GM23338 (cell line): ENCODE measurements at regions not wholly inside any gene's neighbourhood (a gene's known extent, or its start where the extent isn't known, plus 50 kb on each side); places are given as distances from the start of the nearest gene placed in this dataset.

ENCODE experiments used
- ATAC-seq: fragments of 200-7000 bp; cut with Tn5 transposase; 3 replicates; pipeline ENCODE4 v1.9.1; 2020
- DNase-seq: peaks from one replicate; pipeline ENCODE4 v3.0.0-alpha.2; 2015; ENCODE audit warnings: low spot score
- H2AFZ ChIP-seq: fragments of 200-600 bp; sonication (generic); 2 replicates; pipeline ENCODE4 v1.8.0; 2016; ENCODE audit warnings: antibody characterized with exemption, mild to moderate bottlenecking, moderate library complexity
- H3F3A ChIP-seq: fragments of 200-600 bp; sonication (generic); replicated peaks from 2 replicates; pipeline ENCODE4 v1.8.0; 2017; ENCODE audit warnings: antibody characterized with exemption, mixed run types, low read depth
- H3K27ac ChIP-seq: fragments of 200-600 bp; sonication (generic); 2 replicates; pipeline ENCODE4 v1.6.1; 2016; ENCODE audit warnings: low read depth
- H3K27me3 ChIP-seq: fragments of 200-600 bp; sonication (generic); 2 replicates; pipeline ENCODE4 v1.8.0; 2016; ENCODE audit warnings: mild to moderate bottlenecking, mixed run types, moderate library complexity; ENCODE audit not compliant: insufficient read depth
- H3K36me3 ChIP-seq: fragments of 200-600 bp; sonication (generic); 2 replicates; pipeline ENCODE4 v1.8.0; 2016; ENCODE audit warnings: mild to moderate bottlenecking; ENCODE audit not compliant: insufficient read depth
- H3K4me1 ChIP-seq: fragments of 200-600 bp; sonication (generic); 2 replicates; pipeline ENCODE4 v1.8.0; 2016; ENCODE audit warnings: mild to moderate bottlenecking, moderate library complexity; ENCODE audit not compliant: insufficient read depth
- H3K4me2 ChIP-seq: fragments of 200-600 bp; sonication (generic); 2 replicates; pipeline ENCODE4 v1.7.1; 2017; ENCODE audit warnings: mixed run types
- H3K4me3 ChIP-seq: fragments of 200-600 bp; sonication (generic); 2 replicates; pipeline ENCODE4 v1.6.1; 2016; ENCODE audit warnings: mixed run types
- H3K79me2 ChIP-seq: fragments of 200-600 bp; sonication (generic); replicated peaks from 2 replicates; pipeline ENCODE4 v1.8.0; 2017; ENCODE audit warnings: mild to moderate bottlenecking; ENCODE audit not compliant: insufficient read depth
- H3K9me2 ChIP-seq: fragments of 200-600 bp; sonication (generic); 2 replicates; pipeline ENCODE4 v1.8.0; 2017; ENCODE audit not compliant: insufficient read depth
- H4K20me1 ChIP-seq: fragments of 200-600 bp; sonication (generic); replicated peaks from 2 replicates; pipeline ENCODE4 v1.8.0; 2017; ENCODE audit warnings: mild to moderate bottlenecking; ENCODE audit not compliant: insufficient read depth
- H3K27ac Mint-ChIP-seq: 2 replicates; pipeline ENCODE4 v1.8.0; 2020; ENCODE audit warnings: inconsistent platforms, mild to moderate bottlenecking, moderate library complexity, mixed read lengths
- H3K27me3 Mint-ChIP-seq: 3 replicates; pipeline ENCODE4 v1.8.0; 2022; ENCODE audit warnings: low read depth, mild to moderate bottlenecking, moderate library complexity, mixed read lengths, inconsistent platforms; ENCODE audit not compliant: insufficient read depth, poor library complexity
- H3K36me3 Mint-ChIP-seq: 3 replicates; pipeline ENCODE4 v1.8.0; 2021; ENCODE audit warnings: low read depth, mild to moderate bottlenecking, inconsistent platforms, moderate library complexity, mixed read lengths
- H3K4me1 Mint-ChIP-seq: 3 replicates; pipeline ENCODE4 v1.8.0; 2020; ENCODE audit warnings: mild to moderate bottlenecking, inconsistent platforms, mixed read lengths
- H3K4me3 Mint-ChIP-seq: 3 replicates; pipeline ENCODE4 v1.8.0; 2021; ENCODE audit warnings: moderate library complexity, mild to moderate bottlenecking, inconsistent platforms, mixed read lengths
- H3K9me3 Mint-ChIP-seq: 3 replicates; pipeline ENCODE4 v1.8.0; 2020; ENCODE audit warnings: moderate library complexity, mild to moderate bottlenecking, inconsistent platforms, mixed read lengths
- CREB1 ChIP-seq: fragments of 250-450 bp; sonication (Bioruptor Pico); IDR thresholded peaks from 2 replicates; pipeline ENCODE4 v1.5.0; 2020; ENCODE audit warnings: low read depth, mild to moderate bottlenecking, moderate library complexity
- CTCF ChIP-seq, 2 experiments: fragments of 200-600 bp in 1 of 2; sonication (generic) in 1 of 2; conservative IDR thresholded peaks; 2 replicates each; pipeline versions ENCODE4 v1.5.1 to v1.6.1; 2016 to 2017; ENCODE audit warnings: antibody characterized with exemption in 2 of 2, low read depth in 2 of 2, mild to moderate bottlenecking in 2 of 2, moderate library complexity in 1 of 2
- ETS1 ChIP-seq: IDR thresholded peaks from 2 replicates; pipeline ENCODE4 v1.6.1; 2016; ENCODE audit warnings: antibody characterized with exemption
- EZH2 ChIP-seq: fragments of 200-600 bp; sonication (generic); IDR thresholded peaks from one replicate; pipeline ENCODE4 v1.8.0; 2017; ENCODE audit warnings: antibody characterized with exemption, mild to moderate bottlenecking, low read depth; ENCODE audit not compliant: unreplicated experiment
- EZH2phosphoT487 ChIP-seq: fragments of 200-600 bp; sonication (generic); IDR thresholded peaks from one replicate; pipeline ENCODE4 v1.8.1; 2018; ENCODE audit warnings: antibody characterized with exemption; ENCODE audit not compliant: unreplicated experiment
- JUNB ChIP-seq: IDR thresholded peaks from one replicate; pipeline ENCODE4 v1.6.1; 2016; ENCODE audit warnings: antibody characterized with exemption; ENCODE audit not compliant: unreplicated experiment
- NANOG ChIP-seq: IDR thresholded peaks from 2 replicates; pipeline ENCODE4 v1.6.1; 2016; ENCODE audit warnings: antibody characterized with exemption, borderline replicate concordance
- POLR2AphosphoS5 ChIP-seq: IDR thresholded peaks from 2 replicates; pipeline ENCODE4 v1.6.1; 2016; ENCODE audit warnings: antibody characterized with exemption, low read depth
- REST ChIP-seq: IDR thresholded peaks from one replicate; pipeline ENCODE4 v1.6.1; 2018; ENCODE audit warnings: antibody characterized with exemption; ENCODE audit not compliant: unreplicated experiment
- STAT1 ChIP-seq: IDR thresholded peaks from one replicate; pipeline ENCODE4 v1.6.1; 2016; ENCODE audit warnings: antibody characterized with exemption; ENCODE audit not compliant: unreplicated experiment
- ZNF114 ChIP-seq: fragments of 250-450 bp; sonication (Bioruptor Pico); IDR thresholded peaks from 2 replicates; pipeline ENCODE4 v1.5.0; 2020; ENCODE audit warnings: mild to moderate bottlenecking, moderate library complexity
- ZNF331 ChIP-seq: fragments of 250-450 bp; sonication (Bioruptor Pico); IDR thresholded peaks from 2 replicates; pipeline ENCODE4 v1.5.0; 2020; ENCODE audit warnings: low read depth, mild to moderate bottlenecking, moderate library complexity
- ZNF462 ChIP-seq: fragments of 250-450 bp; sonication (Bioruptor Pico); IDR thresholded peaks from 2 replicates; pipeline ENCODE4 v1.5.0; 2020; ENCODE audit warnings: mild to moderate bottlenecking, moderate library complexity

- Histone ChIP-seq H3K27ac (no peak overlapping the region), H3K36me3 (no peaks in the 10 kb centered on the region), H3K4me1 (no peaks in the 10 kb centered on the region), H3K9me2 (peaks cover 10% of the 10 kb centered on the region; the same call in 1 of the 2 replicates), H3K27me3 (no peaks in the 10 kb centered on the region), H3K4me3 (no peak overlapping the region), H3F3A (no peaks in the 10 kb centered on the region), H3K79me2 (no peaks in the 10 kb centered on the region), H4K20me1 (no peaks in the 10 kb centered on the region), H2AFZ (no peak overlapping the region; the same call in 1 of the 2 replicates), H3K4me2 (no peak overlapping the region)
- no peaks in the 10 kb centered on the region for H3K9me3 Mint-ChIP-seq
- no peak for ATAC-seq
- no peak overlapping the region for H3K27ac Mint-ChIP-seq
- DNase-seq, result no peak
- H3K36me3 Mint-ChIP-seq, result no peaks in the 10 kb centered on the region
- H3K4me1 Mint-ChIP-seq, result no peaks in the 10 kb centered on the region
- no peak overlapping the region for H3K4me3 Mint-ChIP-seq
- H3K27me3 Mint-ChIP-seq, result no peaks in the 10 kb centered on the region
- TF ChIP-seq CTCF (conservative IDR thresholded peaks at IDR 0.05; ENCODE audit: low read depth in 2 of 2), result no peak
- TF ChIP-seq POLR2AphosphoS5, result no peak
- TF ChIP-seq ZNF114 (CRISPR knock-in tag), result no peak
- no peak for TF ChIP-seq EZH2phosphoT487
- TF ChIP-seq ZNF331, result no peak
- no peak for TF ChIP-seq ETS1
- no peak for TF ChIP-seq STAT1
- TF ChIP-seq ZNF462 (CRISPR knock-in tag), result no peak
- no peak for TF ChIP-seq REST
- no peak for TF ChIP-seq CREB1 (CRISPR knock-in tag)
- no peak for TF ChIP-seq JUNB
- no peak for TF ChIP-seq EZH2
- no peak for TF ChIP-seq NANOG
Observed at GRCh38 chr4:10773010-10773409, 88.4 kb upstream of the CLNK start.
